ENCODE measurements at regions not wholly inside any gene's neighbourhood (a gene's known extent, or its start where the extent isn't known, plus 50 kb on each side); places are given as distances from the start of the nearest gene placed in this dataset.

GRCh38 chr1:4986306-4986705 is 331.9 kb downstream of the AJAP1 start:
- ATAC-seq (replicated peaks; ENCODE audit: extremely low read depth, poor library complexity, severe bottlenecking) (no peak), DNase-seq (ENCODE audit: low spot score in 2 of 2) (no peak)
- no peaks in the 10 kb centered on the region for H3K4me1 Mint-ChIP-seq
- H3K36me3 Mint-ChIP-seq (ENCODE audit: insufficient read depth): no peaks in the 10 kb centered on the region
- no peak overlapping the region for H3K27ac Mint-ChIP-seq (ENCODE audit: low read depth)
- H3K27me3 Mint-ChIP-seq: peaks cover 11% of the 10 kb centered on the region
- no peak overlapping the region for H3K4me3 Mint-ChIP-seq
- no peaks in the 10 kb centered on the region for H3K9me3 Mint-ChIP-seq

GRCh38 chr1:4984841-4985240 is 330.4 kb downstream of the AJAP1 start:
- ATAC-seq (replicated peaks; ENCODE audit: extremely low read depth, poor library complexity, severe bottlenecking) (no peak), DNase-seq (ENCODE audit: low spot score in 2 of 2) (no peak)
- H3K9me3 Mint-ChIP-seq: no peaks in the 10 kb centered on the region
- no peaks in the 10 kb centered on the region for H3K4me1 Mint-ChIP-seq
- no peak overlapping the region for H3K27ac Mint-ChIP-seq (ENCODE audit: low read depth)
- H3K36me3 Mint-ChIP-seq (ENCODE audit: insufficient read depth): no peaks in the 10 kb centered on the region
- H3K27me3 Mint-ChIP-seq: peaks cover 18% of the 10 kb centered on the region
- H3K4me3 Mint-ChIP-seq: no peak overlapping the region

- Mint-ChIP-seq H3K27ac (ENCODE audit: low read depth) (no peak overlapping the region), H3K4me1 (no peaks in the 10 kb centered on the region), H3K27me3 (peaks cover 46% of the 10 kb centered on the region), H3K36me3 (ENCODE audit: insufficient read depth) (no peaks in the 10 kb centered on the region), H3K9me3 (no peaks in the 10 kb centered on the region), H3K4me3 (no peak overlapping the region)
- no peak for ATAC-seq (replicated peaks; ENCODE audit: extremely low read depth, poor library complexity, severe bottlenecking)
- DNase-seq (ENCODE audit: low spot score in 2 of 2): no peak
Measured at GRCh38 chr1:4980211-4980610, 325.8 kb downstream of the AJAP1 start.

GRCh38 chr1:4978660-4979390 is 324.4 kb downstream of the AJAP1 start:
- Mint-ChIP-seq H3K27me3 (peaks cover 46% of the 10 kb centered on the region), H3K27ac (ENCODE audit: low read depth) (no peak overlapping the region), H3K36me3 (ENCODE audit: insufficient read depth) (no peaks in the 10 kb centered on the region), H3K4me3 (no peak overlapping the region), H3K4me1 (no peaks in the 10 kb centered on the region), H3K9me3 (no peaks in the 10 kb centered on the region)
- no peak for DNase-seq (ENCODE audit: low spot score in 2 of 2)
- no peak for ATAC-seq (replicated peaks; ENCODE audit: extremely low read depth, poor library complexity, severe bottlenecking)

- Mint-ChIP-seq H3K36me3 (ENCODE audit: insufficient read depth) (no peaks in the 10 kb centered on the region), H3K27me3 (peaks cover 46% of the 10 kb centered on the region), H3K9me3 (no peaks in the 10 kb centered on the region), H3K4me1 (no peaks in the 10 kb centered on the region), H3K4me3 (no peak overlapping the region), H3K27ac (ENCODE audit: low read depth) (no peak overlapping the region)
- no peak for DNase-seq (ENCODE audit: low spot score in 2 of 2)
- ATAC-seq (replicated peaks; ENCODE audit: extremely low read depth, poor library complexity, severe bottlenecking): no peak
Measured at GRCh38 chr1:4977701-4978100, 323.3 kb downstream of the AJAP1 start.

- Mint-ChIP-seq H3K4me1 (no peaks in the 10 kb centered on the region), H3K27me3 (peaks cover 46% of the 10 kb centered on the region), H3K36me3 (ENCODE audit: insufficient read depth) (no peaks in the 10 kb centered on the region), H3K27ac (ENCODE audit: low read depth) (no peak overlapping the region), H3K4me3 (no peak overlapping the region), H3K9me3 (no peaks in the 10 kb centered on the region)
- DNase-seq (ENCODE audit: low spot score in 2 of 2) (no peak), ATAC-seq (replicated peaks; ENCODE audit: extremely low read depth, poor library complexity, severe bottlenecking) (no peak)
Measured at GRCh38 chr1:4976859-4977440, 322.5 kb downstream of the AJAP1 start.

GRCh38 chr1:4975856-4976255 is 321.4 kb downstream of the AJAP1 start:
- H3K4me1 Mint-ChIP-seq: no peaks in the 10 kb centered on the region
- ATAC-seq (replicated peaks; ENCODE audit: extremely low read depth, poor library complexity, severe bottlenecking): no peak
- no peaks in the 10 kb centered on the region for H3K9me3 Mint-ChIP-seq
- no peak overlapping the region for H3K27ac Mint-ChIP-seq (ENCODE audit: low read depth)
- H3K27me3 Mint-ChIP-seq: peaks cover 46% of the 10 kb centered on the region
- DNase-seq (ENCODE audit: low spot score in 2 of 2): no peak
- no peaks in the 10 kb centered on the region for H3K36me3 Mint-ChIP-seq (ENCODE audit: insufficient read depth)
- H3K4me3 Mint-ChIP-seq: no peak overlapping the region

GRCh38 chr1:4974981-4975685 is 320.7 kb downstream of the AJAP1 start:
- peaks cover 42% of the 10 kb centered on the region for H3K27me3 Mint-ChIP-seq
- no peak overlapping the region for H3K27ac Mint-ChIP-seq (ENCODE audit: low read depth)
- no peaks in the 10 kb centered on the region for H3K9me3 Mint-ChIP-seq
- DNase-seq (ENCODE audit: low spot score in 2 of 2) (no peak), ATAC-seq (replicated peaks; ENCODE audit: extremely low read depth, poor library complexity, severe bottlenecking) (no peak)
- no peaks in the 10 kb centered on the region for H3K36me3 Mint-ChIP-seq (ENCODE audit: insufficient read depth)
- H3K4me3 Mint-ChIP-seq: no peak overlapping the region
- no peaks in the 10 kb centered on the region for H3K4me1 Mint-ChIP-seq

- Mint-ChIP-seq H3K27me3 (peaks cover 29% of the 10 kb centered on the region), H3K4me1 (no peaks in the 10 kb centered on the region), H3K4me3 (no peak overlapping the region), H3K9me3 (no peaks in the 10 kb centered on the region), H3K27ac (ENCODE audit: low read depth) (no peak overlapping the region), H3K36me3 (ENCODE audit: insufficient read depth) (no peaks in the 10 kb centered on the region)
- DNase-seq (ENCODE audit: low spot score in 2 of 2) (no peak), ATAC-seq (replicated peaks; ENCODE audit: extremely low read depth, poor library complexity, severe bottlenecking) (no peak)
Measured at GRCh38 chr1:4973341-4973740, 318.9 kb downstream of the AJAP1 start.

- DNase-seq (ENCODE audit: low spot score in 2 of 2): no peak
- no peak for ATAC-seq (replicated peaks; ENCODE audit: extremely low read depth, poor library complexity, severe bottlenecking)
- H3K36me3 Mint-ChIP-seq (ENCODE audit: insufficient read depth): no peaks in the 10 kb centered on the region
- peaks cover 29% of the 10 kb centered on the region for H3K27me3 Mint-ChIP-seq
- H3K4me3 Mint-ChIP-seq: no peak overlapping the region
- no peaks in the 10 kb centered on the region for H3K9me3 Mint-ChIP-seq
- H3K27ac Mint-ChIP-seq (ENCODE audit: low read depth): no peak overlapping the region
- H3K4me1 Mint-ChIP-seq: no peaks in the 10 kb centered on the region
Measured at GRCh38 chr1:4972761-4973320, 318.4 kb downstream of the AJAP1 start.

- peaks cover 32% of the 10 kb centered on the region for H3K27me3 Mint-ChIP-seq
- no peak overlapping the region for H3K27ac Mint-ChIP-seq (ENCODE audit: low read depth)
- H3K9me3 Mint-ChIP-seq: no peaks in the 10 kb centered on the region
- DNase-seq (ENCODE audit: low spot score in 2 of 2) (no peak), ATAC-seq (replicated peaks; ENCODE audit: extremely low read depth, poor library complexity, severe bottlenecking) (no peak)
- H3K4me1 Mint-ChIP-seq: no peaks in the 10 kb centered on the region
- H3K4me3 Mint-ChIP-seq: no peak overlapping the region
- H3K36me3 Mint-ChIP-seq (ENCODE audit: insufficient read depth): no peaks in the 10 kb centered on the region
Measured at GRCh38 chr1:4971666-4972065, 317.3 kb downstream of the AJAP1 start.

GRCh38 chr1:4970532-4970931 is 316.1 kb downstream of the AJAP1 start:
- ATAC-seq (replicated peaks; ENCODE audit: extremely low read depth, poor library complexity, severe bottlenecking) (no peak), DNase-seq (ENCODE audit: low spot score in 2 of 2) (no peak)
- H3K36me3 Mint-ChIP-seq (ENCODE audit: insufficient read depth): no peaks in the 10 kb centered on the region
- no peak overlapping the region for H3K4me3 Mint-ChIP-seq
- H3K4me1 Mint-ChIP-seq: no peaks in the 10 kb centered on the region
- H3K27me3 Mint-ChIP-seq: peaks cover 33% of the 10 kb centered on the region
- H3K27ac Mint-ChIP-seq (ENCODE audit: low read depth): no peak overlapping the region
- no peaks in the 10 kb centered on the region for H3K9me3 Mint-ChIP-seq
